HCT116 (cell line): ENCODE measurements at regions not wholly inside any gene's neighbourhood (a gene's known extent, or its start where the extent isn't known, plus 50 kb on each side); places are given as distances from the start of the nearest gene placed in this dataset.

Experiments
- EZH2 ChIP-seq: fragments of 200-600 bp; sonication (generic); IDR thresholded peaks from 2 replicates; pipeline ENCODE4 v1.6.1; 2017; ENCODE audit warnings: antibody characterized with exemption, mixed run types
- JUND ChIP-seq: IDR thresholded peaks from 2 replicates; pipeline ENCODE4 v1.6.1; 2012
- POLR2A ChIP-seq: IDR thresholded peaks from 2 replicates; pipeline ENCODE4 v1.7.0; 2011; ENCODE audit warnings: borderline replicate concordance; ENCODE audit not compliant: insufficient read depth, insufficient read length; ENCODE audit errors: extremely low read depth
- POLR2AphosphoS5 ChIP-seq: IDR thresholded peaks from 2 replicates; pipeline ENCODE4 v1.6.1; 2011; ENCODE audit warnings: mild to moderate bottlenecking, low read depth, low read length, moderate library complexity
- RAD21 ChIP-seq: IDR thresholded peaks from 2 replicates; pipeline ENCODE4 v1.6.1; 2012; ENCODE audit warnings: low read depth, mild to moderate bottlenecking
- SP1 ChIP-seq: IDR thresholded peaks from 2 replicates; pipeline ENCODE4 v1.6.1; 2012; ENCODE audit warnings: low read depth
- YY1 ChIP-seq: IDR thresholded peaks from 2 replicates; pipeline ENCODE4 v1.6.1; 2011; ENCODE audit warnings: low read length, low read depth, moderate library complexity, mild to moderate bottlenecking; ENCODE audit not compliant: insufficient replicate concordance; ENCODE audit errors: extremely low read depth
- TF ChIP-seq, protein P1 (sequence below), 3 experiments: fragments of 200-600 bp in 1 of 3; sonication (generic) in 1 of 3; IDR thresholded peaks in 2 of 3; conservative IDR thresholded peaks in 1 of 3; 2 replicates each; pipeline ENCODE4 v1.5.1; 2012 to 2017; ENCODE audit warnings: low read depth in 2 of 3, low read length in 2 of 3, antibody characterized with exemption in 1 of 3, borderline replicate concordance in 1 of 3, control low read depth in 1 of 3, mild to moderate bottlenecking in 1 of 3, mixed read lengths in 1 of 3, mixed run types in 1 of 3, moderate library complexity in 1 of 3; ENCODE audit not compliant: insufficient read depth in 1 of 3
- TF ChIP-seq, protein P2 (sequence below): IDR thresholded peaks from 2 replicates; pipeline ENCODE4 v1.6.1; 2012
- TF ChIP-seq, protein P3 (sequence below): IDR thresholded peaks from 2 replicates; pipeline ENCODE4 v1.6.1; 2012

DNA sequence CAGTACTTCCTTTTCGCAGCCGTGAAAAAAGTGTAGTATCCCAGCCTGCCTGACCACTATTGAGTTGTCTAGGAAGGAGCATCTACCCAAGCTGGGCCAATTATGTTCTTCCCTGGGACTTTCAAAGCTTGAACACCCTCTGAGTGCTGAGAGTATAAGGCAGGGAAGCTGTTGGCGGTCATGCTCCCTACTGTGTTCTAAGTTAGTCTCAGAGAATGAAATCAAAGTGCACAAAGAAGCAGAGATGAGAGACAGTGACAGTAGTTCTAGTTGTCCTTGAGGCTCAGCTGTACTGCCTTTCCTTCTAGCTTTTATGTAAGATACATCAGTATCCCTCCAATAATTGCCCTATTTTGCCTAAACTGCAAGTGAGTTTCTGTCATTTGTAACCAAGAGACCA is 427.1 kb upstream of the SEL1L start:
- TF ChIP-seq, protein P1, sequence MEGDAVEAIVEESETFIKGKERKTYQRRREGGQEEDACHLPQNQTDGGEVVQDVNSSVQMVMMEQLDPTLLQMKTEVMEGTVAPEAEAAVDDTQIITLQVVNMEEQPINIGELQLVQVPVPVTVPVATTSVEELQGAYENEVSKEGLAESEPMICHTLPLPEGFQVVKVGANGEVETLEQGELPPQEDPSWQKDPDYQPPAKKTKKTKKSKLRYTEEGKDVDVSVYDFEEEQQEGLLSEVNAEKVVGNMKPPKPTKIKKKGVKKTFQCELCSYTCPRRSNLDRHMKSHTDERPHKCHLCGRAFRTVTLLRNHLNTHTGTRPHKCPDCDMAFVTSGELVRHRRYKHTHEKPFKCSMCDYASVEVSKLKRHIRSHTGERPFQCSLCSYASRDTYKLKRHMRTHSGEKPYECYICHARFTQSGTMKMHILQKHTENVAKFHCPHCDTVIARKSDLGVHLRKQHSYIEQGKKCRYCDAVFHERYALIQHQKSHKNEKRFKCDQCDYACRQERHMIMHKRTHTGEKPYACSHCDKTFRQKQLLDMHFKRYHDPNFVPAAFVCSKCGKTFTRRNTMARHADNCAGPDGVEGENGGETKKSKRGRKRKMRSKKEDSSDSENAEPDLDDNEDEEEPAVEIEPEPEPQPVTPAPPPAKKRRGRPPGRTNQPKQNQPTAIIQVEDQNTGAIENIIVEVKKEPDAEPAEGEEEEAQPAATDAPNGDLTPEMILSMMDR (IDR thresholded peaks at IDR 0.05 in 2 of 3, conservative IDR thresholded peaks at IDR 0.05 in 1 of 3; ENCODE audit: borderline replicate concordance in 1 of 3, insufficient read depth in 1 of 3, low read depth in 2 of 3, low read length in 2 of 3): no peak
- no peak for TF ChIP-seq SP1
- no peak for TF ChIP-seq YY1
- no peak for TF ChIP-seq RAD21
- TF ChIP-seq EZH2: no peak
- TF ChIP-seq JUND: no peak
- no peak for TF ChIP-seq POLR2A
- TF ChIP-seq POLR2AphosphoS5: no peak
- TF ChIP-seq, protein P2, sequence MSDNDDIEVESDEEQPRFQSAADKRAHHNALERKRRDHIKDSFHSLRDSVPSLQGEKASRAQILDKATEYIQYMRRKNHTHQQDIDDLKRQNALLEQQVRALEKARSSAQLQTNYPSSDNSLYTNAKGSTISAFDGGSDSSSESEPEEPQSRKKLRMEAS: no peak
- TF ChIP-seq, protein P3, sequence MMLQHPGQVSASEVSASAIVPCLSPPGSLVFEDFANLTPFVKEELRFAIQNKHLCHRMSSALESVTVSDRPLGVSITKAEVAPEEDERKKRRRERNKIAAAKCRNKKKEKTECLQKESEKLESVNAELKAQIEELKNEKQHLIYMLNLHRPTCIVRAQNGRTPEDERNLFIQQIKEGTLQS: no peak
